ENCODE measurements at regions not wholly inside any gene's neighbourhood (a gene's known extent, or its start where the extent isn't known, plus 50 kb on each side); places are given as distances from the start of the nearest gene placed in this dataset.

DNA sequence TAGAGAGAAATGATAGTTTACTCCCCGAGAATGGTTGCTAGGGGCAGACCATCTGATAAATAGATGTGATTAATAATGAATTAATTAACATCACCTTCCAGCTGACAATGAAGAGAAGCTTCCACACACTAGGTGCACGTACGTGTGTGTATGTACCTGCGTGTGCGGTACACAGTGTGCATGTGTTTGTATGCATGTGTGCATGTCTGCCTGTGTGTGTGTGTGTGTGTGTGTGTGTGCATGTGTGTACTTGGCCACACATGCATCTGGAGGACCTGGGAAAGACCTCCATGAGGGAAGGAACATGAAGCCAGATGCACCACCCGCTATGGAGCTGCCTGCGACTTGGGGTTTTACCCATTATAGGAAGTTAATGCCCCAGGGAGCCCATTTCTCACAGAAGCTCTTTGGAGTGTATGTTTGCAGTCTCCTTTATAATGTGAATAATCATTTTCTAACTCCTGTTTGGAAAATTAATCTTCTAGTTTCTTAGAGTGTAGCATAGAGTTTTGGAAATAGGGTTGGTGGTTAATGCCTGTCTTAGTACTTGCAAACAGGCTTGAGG lies 229.1 kb downstream of the ENGASE start:
- DNase-seq (ENCODE audit: low read depth in 4 of 4, low spot score in 2 of 4) = no peak

DNA sequence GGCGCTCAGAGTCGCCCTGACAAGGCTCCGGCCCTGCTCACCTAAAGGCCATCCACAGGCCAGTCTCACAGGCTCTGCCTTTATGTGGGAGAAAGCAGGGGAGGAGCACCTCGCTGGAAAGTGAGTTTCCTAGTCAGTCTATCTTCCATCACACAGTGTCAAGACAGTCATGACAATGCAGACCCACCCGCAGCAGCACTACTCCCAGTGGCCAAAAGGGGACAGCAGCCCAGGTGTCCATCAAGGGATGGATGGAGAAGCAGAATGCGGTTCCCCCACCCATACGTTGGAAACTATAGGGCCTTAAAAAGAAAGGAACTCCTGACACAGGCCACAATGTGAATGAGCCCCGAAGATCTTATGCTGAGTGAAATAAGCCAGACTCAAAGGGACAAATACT lies 226.8 kb downstream of the ENGASE start:
- no peak for DNase-seq (ENCODE audit: low read depth in 4 of 4, low spot score in 2 of 4)

DNA sequence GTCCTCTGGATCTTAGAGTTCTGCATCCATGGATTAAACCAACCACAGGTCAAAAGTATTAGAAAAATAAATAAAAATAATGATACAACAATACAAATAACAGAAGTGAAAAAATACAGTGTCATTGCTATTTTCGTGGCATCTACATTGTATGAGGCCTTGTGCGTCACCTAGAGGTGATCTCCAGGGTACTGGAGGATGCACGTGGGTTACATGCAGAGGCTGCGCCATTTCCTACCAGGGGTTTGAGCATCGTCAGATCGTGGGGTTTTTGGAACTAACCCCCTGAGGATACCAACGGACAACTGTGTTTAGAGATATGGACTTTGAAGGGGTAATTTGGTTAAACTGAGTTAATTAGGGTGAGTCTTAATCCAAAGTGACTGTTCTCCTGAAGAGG lies 224.7 kb downstream of the ENGASE start:
- DNase-seq (ENCODE audit: low read depth in 4 of 4, low spot score in 2 of 4) = no peak

DNA sequence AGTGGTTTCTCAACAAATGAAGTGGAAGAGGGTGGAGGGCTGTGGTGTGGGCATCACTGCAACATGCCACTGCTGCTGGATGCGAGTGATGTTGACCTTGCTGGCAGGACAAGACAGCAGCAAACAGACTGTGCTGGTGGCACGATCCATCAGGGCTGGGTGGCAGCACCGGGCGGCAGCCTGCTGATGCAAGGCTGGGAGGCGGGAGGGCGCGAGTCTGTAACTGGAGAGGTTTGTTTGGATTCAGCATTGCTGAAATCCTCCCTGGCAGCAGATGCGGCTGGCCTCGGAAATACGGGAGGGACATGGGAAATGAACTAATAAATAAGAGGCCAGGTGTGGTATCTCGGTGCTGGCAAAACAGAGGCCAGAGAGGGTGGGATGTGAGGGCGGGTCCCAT lies 224.2 kb downstream of the ENGASE start:
- no peak for DNase-seq (ENCODE audit: low read depth in 4 of 4, low spot score in 2 of 4)

DNA sequence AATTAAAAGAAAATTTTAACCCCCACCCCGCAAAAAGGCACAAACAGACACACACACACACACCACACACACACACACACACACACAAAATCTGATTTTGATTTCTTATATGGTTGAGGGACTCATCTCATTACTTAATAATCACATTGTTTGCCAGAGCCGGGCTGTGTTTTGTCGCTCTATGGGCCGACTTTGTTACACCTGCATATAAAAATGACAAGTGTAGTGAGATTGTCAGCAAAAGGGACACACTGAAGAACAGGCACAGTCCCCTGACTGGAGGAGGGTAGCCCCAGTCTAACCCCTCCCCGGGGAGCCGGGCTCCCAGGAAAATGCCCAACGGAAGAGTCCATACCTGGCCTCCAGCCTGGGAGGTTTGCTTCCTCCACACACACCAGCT lies 221.6 kb downstream of the ENGASE start:
- DNase-seq (ENCODE audit: low read depth in 4 of 4, low spot score in 2 of 4) = no peak

DNA sequence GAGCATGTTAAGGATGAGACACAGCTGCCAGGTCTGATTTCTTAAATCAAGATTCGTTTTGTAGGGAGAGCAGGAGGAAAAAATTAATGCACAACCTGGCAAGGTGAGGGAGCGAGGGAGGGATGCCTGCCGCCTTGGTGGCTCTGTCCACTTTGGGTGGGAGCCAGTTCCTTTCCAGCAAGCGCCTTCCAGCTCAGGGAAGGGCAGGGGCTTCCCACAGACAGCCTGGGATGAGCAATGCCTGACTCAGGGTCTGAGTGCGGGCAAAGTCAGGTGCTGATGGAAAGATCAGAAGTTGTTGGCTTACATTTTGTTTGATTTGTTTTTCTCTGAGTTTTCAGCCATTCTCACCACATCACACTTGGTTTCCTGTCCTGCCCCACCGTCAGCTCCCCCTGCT lies 220.7 kb downstream of the ENGASE start:
- DNase-seq (ENCODE audit: low read depth in 4 of 4, low spot score in 2 of 4) = no peak

DNA sequence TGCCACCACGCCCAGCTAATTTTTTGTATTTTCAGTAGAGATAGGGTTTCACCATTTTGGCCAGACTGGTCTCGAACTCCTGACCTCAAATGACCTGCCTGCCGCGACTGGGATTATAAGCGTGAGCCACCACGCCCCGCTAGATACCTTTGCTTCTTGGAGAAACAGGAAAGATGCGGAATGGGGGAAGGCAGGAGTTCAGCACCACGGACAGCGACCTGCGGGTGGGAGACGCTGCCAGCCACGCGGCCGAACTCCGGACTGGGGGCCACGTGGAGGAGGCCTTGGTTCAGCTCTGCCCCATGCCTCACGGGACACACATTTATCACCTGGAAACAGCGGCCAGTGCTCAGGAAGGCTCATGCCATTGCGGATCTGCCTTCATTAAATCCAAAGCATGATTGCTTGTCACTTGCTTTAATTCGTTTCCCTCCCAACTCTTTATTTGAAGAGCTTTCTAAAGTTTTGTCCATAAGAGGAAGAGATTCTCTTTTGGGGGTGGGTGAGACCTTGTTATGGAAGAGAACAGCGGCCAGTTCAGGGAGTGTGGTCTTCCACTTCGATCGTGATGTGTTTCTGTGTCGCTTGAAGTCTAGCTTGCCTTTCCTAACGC lies 219.9 kb downstream of the ENGASE start:
- DNase-seq (ENCODE audit: low read depth in 4 of 4, low spot score in 2 of 4) = peak in 3 of 4 donors; percentile 67 to 77 (median 76)

DNA sequence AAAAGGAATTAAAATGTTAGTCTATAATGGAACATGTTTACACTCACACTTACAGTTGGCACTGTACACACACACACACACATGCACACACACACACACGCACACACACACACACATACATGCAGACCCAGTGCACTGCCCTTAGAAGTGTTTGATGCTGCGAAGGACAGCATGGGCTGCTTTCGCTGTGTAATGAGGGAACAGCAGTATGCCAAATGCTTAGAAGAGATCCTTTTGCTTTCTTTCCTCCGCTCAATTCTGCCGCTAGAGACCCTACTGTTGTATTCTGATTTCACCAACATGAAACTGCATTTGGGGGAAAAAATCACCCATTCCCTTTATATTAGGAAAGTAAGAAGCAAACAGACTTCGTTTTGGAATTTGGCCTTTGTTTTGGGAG lies 217.9 kb downstream of the ENGASE start:
- DNase-seq (ENCODE audit: low read depth in 4 of 4, low spot score in 2 of 4) = no peak

DNA sequence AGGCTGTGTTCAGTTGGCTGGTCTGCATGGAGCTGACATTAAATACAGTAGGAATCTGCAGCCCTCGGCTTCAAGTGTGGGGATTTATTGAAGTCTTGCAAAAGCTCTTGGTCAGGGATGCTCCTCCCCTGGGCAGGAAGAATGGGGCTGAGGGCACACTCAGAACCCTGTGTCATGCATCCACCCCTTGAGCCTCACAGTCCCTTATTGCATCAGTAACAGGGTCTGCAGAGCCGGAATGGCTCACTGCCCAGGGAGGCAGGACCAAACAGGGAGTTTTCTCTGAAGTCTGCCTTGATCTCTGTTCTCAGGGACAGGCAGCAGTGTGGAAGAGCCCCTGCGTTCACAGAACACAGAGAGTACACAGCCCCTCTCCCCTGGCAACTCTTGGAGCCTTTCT lies 216.8 kb downstream of the ENGASE start:
- no peak for DNase-seq (ENCODE audit: low read depth in 4 of 4, low spot score in 2 of 4)

DNA sequence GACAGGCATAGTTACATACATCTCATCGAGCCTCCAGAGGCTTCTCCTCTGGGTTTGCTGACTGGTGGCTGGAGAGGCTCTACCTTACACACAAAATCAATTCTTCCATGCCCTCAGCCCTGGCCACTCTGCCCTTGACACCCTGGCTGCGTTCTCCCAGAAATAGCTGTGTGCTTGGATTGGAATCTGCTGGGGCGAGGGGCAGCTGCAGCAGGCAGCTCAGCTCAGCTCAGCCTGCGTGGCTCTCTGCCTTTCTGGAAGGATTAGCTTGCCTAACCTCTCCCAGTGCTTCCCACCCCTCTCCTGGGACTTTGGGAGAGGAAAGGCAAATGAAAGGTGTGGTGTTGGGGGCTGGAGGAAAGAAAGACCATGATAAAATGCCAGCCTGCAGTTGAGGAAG lies 216.1 kb downstream of the ENGASE start:
- no peak for DNase-seq (ENCODE audit: low read depth in 4 of 4, low spot score in 2 of 4)

DNA sequence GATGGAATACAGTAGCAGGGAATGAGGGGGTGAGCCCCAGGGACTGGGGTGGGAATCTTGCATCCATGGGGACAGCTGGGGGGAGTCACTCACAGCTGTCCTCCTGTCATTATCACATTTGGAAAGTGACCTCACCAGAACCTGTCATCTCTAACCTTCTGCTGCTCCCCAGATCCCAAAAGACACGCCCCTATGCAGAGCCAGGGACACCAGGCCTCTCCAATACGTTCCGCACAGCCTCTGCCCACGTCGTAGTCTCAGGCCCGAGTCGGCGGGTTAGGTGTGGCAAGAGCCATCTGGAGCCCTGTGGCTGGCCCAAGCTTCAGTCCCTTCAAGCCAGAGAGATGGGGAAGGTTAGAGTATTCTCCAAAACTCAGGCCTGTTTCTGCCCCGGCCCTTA lies 214.3 kb downstream of the ENGASE start:
- DNase-seq (ENCODE audit: low read depth in 4 of 4, low spot score in 2 of 4) = no peak

DNA sequence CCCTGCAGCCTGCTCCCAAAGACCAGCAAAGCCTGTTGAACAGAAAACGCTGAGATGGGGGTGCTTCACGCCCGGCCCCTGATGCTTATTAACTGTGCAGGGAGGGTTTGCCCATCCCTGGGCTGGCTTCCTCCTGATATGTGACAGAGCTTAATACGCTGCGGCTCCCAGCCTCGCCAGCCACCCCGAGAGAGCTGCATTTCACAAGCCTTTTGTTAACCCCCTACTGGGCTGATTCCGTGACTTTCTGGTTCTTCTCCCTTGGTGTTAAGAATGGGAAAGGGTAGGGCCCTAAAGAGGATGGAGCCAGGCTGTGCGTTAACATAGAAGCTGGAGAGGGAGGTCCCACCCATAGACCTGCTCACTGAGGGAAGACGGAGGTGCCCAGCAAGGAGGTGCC lies 211.8 kb downstream of the ENGASE start:
- no peak for DNase-seq (ENCODE audit: low read depth in 4 of 4, low spot score in 2 of 4)

DNA sequence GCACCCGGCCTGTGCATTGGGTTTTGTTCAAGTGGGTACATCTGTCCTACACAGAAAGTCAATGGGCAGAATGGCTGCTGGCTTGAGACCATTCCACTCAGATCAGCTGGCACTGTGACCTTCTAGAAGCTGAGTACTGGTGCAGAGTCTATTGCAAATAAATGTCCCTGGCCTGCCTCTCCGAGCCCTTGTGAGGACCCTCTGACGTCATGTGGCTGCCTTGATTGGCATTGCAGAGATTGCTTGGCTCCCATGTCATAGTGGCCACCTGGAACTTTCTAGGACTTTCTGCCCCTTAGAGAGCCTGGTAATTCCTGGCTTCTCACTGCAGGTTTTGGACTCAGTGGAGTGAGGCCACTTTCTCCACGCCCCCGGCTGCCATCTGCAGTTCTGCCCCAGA lies 211.3 kb downstream of the ENGASE start:
- no peak for DNase-seq (ENCODE audit: low read depth in 4 of 4, low spot score in 2 of 4)

DNA sequence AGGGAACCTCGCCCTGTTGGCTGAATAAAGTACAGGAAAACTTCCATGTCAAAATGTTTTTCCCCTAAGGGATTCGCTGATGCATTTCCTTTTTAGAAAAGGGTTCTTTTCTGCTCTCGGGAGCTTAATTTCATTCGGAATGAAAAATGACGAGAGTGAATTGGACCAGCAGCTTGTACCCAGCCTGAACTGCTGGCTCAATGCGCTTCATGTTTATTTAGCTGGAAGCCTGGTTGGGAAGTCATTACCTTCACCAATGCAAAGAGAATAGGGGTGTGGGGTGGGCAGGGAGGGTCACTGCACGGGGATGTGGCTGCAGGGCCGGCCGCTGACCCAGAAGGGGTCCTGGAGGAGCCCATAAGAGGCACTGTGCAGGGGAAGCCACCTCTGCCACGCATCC lies 207.7 kb downstream of the ENGASE start:
- no peak for DNase-seq (ENCODE audit: low read depth in 4 of 4, low spot score in 2 of 4)

DNA sequence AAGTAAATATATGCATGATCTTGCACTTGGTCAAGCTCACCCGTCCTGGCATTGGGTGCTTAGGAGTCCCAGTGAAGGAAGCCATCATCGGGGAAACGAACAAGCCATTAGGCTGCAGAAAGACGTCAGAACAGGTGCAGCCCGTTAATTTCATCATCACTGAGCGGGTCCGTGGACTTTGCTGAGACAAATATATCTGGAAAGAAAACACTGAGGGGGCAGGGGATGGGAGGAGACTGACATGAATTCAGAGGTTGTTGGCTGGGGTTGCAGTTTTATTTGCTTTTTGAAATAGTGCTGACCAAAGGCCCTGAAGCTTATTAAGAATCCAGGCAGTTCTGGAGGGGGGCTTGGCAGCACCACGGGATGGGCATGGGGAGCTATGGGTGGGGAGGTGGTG lies 207.2 kb downstream of the ENGASE start:
- no peak for DNase-seq (ENCODE audit: low read depth in 4 of 4, low spot score in 2 of 4)

DNA sequence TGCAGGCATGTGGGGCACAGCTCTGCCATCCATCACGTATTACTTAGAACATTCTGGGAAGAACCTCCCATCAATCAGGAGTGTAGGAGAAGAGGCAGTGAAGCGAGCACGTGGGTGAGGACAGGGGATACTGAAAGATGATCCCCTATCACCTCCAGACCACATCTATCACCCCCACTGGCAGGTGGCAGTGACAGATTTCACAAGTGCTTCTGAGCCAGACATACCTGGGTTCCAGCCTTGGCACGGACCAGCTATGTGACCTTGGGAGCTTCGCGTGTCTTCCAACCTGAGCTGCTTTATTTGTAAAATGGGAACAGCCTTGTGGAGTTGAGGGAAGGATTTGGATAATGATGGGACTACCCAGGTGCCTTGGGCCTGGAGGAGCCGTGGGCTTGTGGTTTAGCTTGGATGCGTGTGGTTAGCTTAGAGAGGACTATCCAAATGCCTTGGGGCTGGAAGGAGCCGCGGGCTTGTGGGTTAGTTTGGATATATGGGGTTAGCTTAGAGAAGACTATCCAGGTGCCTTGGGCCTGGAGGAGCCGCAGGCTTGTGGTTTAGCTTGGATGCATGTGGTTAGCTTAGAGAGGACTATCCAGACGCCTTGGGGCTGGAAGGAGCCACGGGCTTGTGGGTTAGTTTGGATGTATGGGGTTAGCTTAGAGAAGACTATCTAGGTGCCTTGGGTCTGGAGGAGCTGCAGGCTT lies 206.4 kb downstream of the ENGASE start:
- DNase-seq (ENCODE audit: low read depth in 4 of 4, low spot score in 2 of 4) = no peak

DNA sequence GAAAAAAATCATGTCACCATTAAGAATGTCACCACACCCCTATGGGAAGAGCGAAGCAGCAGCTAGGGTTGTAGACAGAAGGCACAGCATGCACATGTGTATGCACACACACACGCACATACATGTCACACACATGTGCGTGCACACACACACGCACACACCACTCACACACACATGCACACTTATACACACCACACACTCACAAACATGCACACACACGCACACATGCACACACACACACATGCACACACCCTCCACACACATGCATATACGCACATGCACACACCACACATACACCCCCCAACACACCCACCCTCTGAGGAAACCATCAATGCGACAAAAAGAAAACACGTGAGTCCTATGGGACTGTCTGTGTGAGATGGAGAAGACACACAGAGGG lies 205.4 kb downstream of the ENGASE start:
- DNase-seq (ENCODE audit: low read depth in 4 of 4, low spot score in 2 of 4) = no peak

DNA sequence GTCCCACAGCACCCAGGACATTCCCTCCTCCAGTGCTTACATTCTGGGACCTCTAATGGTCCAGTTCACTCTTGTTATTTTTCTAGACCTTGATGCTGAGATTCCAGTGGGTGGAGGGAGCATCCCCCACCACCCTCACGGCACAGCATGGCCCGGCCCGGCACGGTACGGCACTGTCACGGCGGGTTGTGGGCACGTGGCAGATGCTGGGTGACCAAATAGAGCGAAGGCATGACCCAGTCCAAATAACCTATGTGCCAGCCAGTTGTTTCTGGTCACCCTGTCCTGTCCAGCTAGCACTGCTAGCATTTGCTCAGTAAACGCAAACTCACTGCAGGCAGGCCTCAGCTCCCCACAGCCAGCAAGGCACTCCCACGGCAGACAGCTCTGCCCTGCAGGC lies 204.7 kb downstream of the ENGASE start:
- no peak for DNase-seq (ENCODE audit: low read depth in 4 of 4, low spot score in 2 of 4)

DNA sequence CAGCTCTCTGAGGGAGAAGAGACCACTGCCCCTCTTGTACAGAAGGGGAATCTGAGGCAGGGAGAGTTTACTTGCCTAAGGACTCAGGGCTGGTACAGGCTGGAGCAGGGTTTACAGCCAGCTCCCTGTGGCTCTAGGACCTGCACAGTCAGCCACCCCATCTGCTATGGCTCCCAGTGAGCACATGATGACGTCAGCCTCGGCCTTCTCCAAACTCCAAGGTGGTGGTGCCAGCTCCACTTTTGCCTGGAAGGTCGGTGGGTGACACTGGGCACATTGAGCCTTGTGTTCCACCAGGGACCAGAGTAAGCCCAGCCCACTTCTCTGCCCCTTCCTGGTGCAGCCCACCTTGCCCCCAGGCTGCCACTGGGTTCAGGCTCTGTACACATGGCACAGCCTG lies 202.2 kb downstream of the ENGASE start:
- no peak for DNase-seq (ENCODE audit: low read depth in 4 of 4, low spot score in 2 of 4)

DNA sequence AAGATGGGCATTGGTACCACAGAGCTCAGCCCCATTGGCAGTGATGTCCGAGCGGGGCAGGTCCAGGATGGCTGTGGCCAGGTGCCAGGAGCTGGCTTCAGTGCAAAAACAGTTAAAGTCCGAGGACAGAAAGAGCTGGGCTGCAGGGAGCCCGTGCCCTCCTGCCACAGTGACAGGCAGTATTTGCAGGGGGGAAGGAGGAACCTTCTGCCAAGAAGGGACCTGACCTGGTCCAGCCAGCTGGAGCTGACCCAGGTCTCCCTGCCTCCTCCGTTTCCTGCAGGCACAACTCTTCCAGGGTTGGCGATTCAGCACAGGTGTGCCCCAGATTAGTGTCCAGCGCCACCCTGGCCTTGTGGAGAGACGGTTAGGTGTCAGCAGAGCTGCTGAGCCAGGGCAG lies 199.0 kb downstream of the ENGASE start:
- DNase-seq (ENCODE audit: low read depth in 4 of 4, low spot score in 2 of 4) = no peak

DNA sequence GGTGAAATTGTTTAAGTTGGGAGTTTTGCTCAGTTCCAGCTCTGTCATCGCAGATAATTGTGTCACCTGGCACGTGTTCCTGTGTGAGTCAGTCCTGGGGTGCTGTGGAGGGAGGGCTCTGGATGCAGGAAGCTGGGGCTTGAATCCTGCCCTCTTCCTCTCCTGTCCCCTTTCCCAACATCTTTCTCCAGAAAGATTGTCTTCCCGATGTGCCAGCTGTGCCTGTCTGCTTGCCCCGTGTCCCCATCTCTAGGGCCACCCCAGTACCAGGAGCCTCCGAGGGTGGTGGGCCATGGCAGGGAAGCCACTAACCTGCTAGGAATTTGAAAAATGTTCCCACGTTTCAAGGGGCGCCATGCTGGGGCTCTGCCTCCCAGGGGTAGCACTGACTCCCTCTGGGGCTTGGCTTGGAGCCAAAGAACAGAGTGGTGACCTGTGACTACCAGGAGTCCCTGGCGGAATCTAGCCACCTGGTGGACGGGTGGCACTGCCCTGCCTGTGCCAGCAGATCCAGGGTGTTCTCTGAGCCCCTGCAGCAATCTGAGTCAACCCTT lies 198.1 kb downstream of the ENGASE start:
- no peak for DNase-seq (ENCODE audit: low read depth in 4 of 4, low spot score in 2 of 4)

DNA sequence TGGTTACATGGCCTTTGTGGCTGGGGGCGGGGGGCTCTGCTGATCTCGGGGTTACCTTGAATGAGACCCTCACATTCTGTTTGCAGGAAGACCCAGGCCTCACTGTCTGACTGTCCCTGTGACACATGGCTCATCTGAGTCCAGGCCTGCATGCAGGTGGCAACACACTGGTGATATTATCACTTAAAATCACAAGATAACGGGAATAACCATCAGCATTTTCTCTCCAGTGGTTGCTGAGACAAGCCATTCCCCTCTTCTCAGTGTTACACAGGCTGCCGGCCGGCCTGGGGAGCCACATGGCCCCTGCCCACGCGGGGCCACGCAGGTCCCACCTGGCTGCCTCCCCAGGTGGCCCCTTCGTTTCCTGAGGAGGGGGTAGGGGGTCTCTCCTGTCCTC lies 197.6 kb downstream of the ENGASE start:
- DNase-seq (ENCODE audit: low read depth in 4 of 4, low spot score in 2 of 4) = no peak
